ENCODE measurements at regions not wholly inside any gene's neighbourhood (a gene's known extent, or its start where the extent isn't known, plus 50 kb on each side); places are given as distances from the start of the nearest gene placed in this dataset.

GRCh38 chr11:33645686-33646085 is 54.9 kb downstream of the C11orf91 start:
- TF ChIP-seq, protein P1, sequence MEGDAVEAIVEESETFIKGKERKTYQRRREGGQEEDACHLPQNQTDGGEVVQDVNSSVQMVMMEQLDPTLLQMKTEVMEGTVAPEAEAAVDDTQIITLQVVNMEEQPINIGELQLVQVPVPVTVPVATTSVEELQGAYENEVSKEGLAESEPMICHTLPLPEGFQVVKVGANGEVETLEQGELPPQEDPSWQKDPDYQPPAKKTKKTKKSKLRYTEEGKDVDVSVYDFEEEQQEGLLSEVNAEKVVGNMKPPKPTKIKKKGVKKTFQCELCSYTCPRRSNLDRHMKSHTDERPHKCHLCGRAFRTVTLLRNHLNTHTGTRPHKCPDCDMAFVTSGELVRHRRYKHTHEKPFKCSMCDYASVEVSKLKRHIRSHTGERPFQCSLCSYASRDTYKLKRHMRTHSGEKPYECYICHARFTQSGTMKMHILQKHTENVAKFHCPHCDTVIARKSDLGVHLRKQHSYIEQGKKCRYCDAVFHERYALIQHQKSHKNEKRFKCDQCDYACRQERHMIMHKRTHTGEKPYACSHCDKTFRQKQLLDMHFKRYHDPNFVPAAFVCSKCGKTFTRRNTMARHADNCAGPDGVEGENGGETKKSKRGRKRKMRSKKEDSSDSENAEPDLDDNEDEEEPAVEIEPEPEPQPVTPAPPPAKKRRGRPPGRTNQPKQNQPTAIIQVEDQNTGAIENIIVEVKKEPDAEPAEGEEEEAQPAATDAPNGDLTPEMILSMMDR (conservative IDR thresholded peaks at IDR 0.05; ENCODE audit: low read depth, low read length): no peak
- TF ChIP-seq EZH2 (IDR thresholded peaks at IDR 0.05; ENCODE audit: borderline replicate concordance, low read depth, low read length, poor library complexity, severe bottlenecking): no peak

Measured in A673 (cell line).